AG04450 (cell line): ENCODE measurements at regions not wholly inside any gene's neighbourhood (a gene's known extent, or its start where the extent isn't known, plus 50 kb on each side); places are given as distances from the start of the nearest gene placed in this dataset.

ENCODE experiments used
- CTCF ChIA-PET: fragments of 300-600, 350-600 bp; formaldehyde crosslinking; extraction: SDS; loops from one replicate; lab custom pipeline; 2022; ENCODE audit warnings: antibody characterized with exemption, inconsistent platforms; lab: Charles Lee
- POLR2A ChIA-PET: fragments of 350-600 bp; formaldehyde crosslinking; extraction: SDS; loops from one replicate; lab custom pipeline; 2021; ENCODE audit warnings: antibody characterized with exemption, inconsistent platforms; lab: Yijun Ruan, JAX
- DNase-seq: peaks from one replicate; pipeline ENCODE4 v3.0.0-alpha.2; 2011; ENCODE audit warnings: low read depth, low spot score
- H3K27ac ChIP-seq: one replicate; pipeline ENCODE4 v1.5.1; 2012; ENCODE audit warnings: low read depth, low read length, control low read depth
- H3K27me3 ChIP-seq: one replicate; pipeline ENCODE4 v1.6.0; 2012; ENCODE audit warnings: low read length; ENCODE audit not compliant: control insufficient read depth, insufficient read depth
- H3K4me3 ChIP-seq: 2 replicates; pipeline ENCODE4 v1.5.1; 2011; ENCODE audit warnings: mild to moderate bottlenecking, low read depth, low read length, control low read depth
- H3K9me3 ChIP-seq: 2 replicates; pipeline ENCODE4 v1.5.1; 2012; ENCODE audit warnings: low read length; ENCODE audit not compliant: control insufficient read depth, insufficient read depth
- TF ChIP-seq, protein P1 (sequence below): IDR thresholded peaks from 2 replicates; pipeline ENCODE4 v1.5.1; 2011; ENCODE audit warnings: low read depth, low read length, control low read depth, inconsistent platforms

DNA sequence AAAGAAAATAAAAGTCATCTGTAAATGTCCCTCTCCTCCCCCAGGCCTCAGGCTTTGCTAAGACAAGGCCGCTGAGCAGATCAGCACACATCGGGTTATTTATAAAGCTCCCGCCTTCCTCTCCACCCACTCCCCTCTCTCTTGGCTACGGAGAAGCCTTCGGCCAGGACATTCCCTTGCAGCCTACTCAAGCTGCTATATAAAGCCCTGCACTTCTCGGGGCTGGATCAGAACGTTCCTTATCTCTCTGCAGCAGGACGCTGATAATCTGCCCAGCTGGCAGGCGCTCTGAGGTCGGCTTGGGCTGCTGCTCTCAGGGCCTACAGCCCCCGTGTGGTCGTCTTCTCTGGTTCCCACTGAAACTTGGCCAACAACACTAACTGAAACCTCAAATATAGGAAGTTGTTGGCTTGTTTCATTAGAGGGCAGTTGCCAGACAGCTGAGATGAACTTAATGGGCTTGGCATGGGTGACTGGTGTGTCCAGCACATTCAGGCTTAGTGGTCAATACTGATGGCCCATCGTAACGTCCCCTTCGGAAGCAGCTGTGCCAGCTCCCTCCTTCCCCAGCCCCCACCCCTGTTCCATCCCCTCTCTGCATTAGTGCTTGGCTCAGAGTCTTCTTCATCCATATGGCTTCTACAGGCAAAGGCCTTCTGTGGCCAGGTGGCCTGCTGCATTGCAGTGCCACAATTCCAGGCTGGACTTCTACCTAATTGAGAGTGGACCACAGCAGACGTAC, 64.6 kb downstream of the IER5 start:
- Histone ChIP-seq H3K9me3 (no peaks in the 10 kb centered on the region), H3K27ac (peak overlapping the region; percentile 62), H3K27me3 (no peaks in the 10 kb centered on the region), H3K4me3 (no peak overlapping the region; the same call in 1 of the 2 replicates)
- DNase-seq = peak; percentile 78
- TF ChIP-seq, protein P1, sequence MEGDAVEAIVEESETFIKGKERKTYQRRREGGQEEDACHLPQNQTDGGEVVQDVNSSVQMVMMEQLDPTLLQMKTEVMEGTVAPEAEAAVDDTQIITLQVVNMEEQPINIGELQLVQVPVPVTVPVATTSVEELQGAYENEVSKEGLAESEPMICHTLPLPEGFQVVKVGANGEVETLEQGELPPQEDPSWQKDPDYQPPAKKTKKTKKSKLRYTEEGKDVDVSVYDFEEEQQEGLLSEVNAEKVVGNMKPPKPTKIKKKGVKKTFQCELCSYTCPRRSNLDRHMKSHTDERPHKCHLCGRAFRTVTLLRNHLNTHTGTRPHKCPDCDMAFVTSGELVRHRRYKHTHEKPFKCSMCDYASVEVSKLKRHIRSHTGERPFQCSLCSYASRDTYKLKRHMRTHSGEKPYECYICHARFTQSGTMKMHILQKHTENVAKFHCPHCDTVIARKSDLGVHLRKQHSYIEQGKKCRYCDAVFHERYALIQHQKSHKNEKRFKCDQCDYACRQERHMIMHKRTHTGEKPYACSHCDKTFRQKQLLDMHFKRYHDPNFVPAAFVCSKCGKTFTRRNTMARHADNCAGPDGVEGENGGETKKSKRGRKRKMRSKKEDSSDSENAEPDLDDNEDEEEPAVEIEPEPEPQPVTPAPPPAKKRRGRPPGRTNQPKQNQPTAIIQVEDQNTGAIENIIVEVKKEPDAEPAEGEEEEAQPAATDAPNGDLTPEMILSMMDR = peak; percentile 53
- ChIA-PET CTCF (interaction anchor here (0.5 to 5.5 kb wide), 12 partner anchors 9 to 638 kb away, joined by 3 to 34 read pairs (median 4); no protein-coding TSS in a partner anchor), POLR2A (interaction anchor here (0.6 to 2.0 kb wide), 10 partner anchors 9 to 637 kb away, joined by 3 to 9 read pairs (median 3); partner anchors contain the start of gene KIAA1614)

DNA sequence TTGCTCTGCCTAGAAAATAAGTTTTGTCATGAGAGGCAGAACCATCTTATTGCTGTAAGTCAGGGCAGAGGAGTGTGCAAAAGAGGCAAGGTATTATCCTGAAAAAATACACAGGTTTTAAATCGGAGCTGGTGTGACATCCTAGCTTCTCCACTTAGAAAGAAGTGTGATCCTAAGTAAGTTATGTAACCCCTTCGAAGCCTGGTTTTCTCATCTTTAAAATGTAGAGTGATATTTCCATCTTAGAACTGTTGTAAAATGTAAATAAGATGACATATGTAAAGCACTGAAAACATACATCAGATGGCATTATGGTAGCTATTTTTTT, 65.1 kb downstream of the IER5 start:
- Histone ChIP-seq H3K27me3 (no peaks in the 10 kb centered on the region), H3K9me3 (no peaks in the 10 kb centered on the region), H3K4me3 (no peak overlapping the region), H3K27ac (no peak overlapping the region)
- TF ChIP-seq, protein P1 = no peak
- POLR2A ChIA-PET = interaction anchor here (0.7 to 2.0 kb wide), 6 partner anchors 9 to 241 kb away, joined by 3 to 9 read pairs (median 4); partner anchors contain the start of gene KIAA1614
- CTCF ChIA-PET = interaction anchor here (0.7 to 5.5 kb wide), 7 partner anchors 9 to 638 kb away, joined by 3 to 34 read pairs (median 4); no protein-coding TSS in a partner anchor
- no peak for DNase-seq

DNA sequence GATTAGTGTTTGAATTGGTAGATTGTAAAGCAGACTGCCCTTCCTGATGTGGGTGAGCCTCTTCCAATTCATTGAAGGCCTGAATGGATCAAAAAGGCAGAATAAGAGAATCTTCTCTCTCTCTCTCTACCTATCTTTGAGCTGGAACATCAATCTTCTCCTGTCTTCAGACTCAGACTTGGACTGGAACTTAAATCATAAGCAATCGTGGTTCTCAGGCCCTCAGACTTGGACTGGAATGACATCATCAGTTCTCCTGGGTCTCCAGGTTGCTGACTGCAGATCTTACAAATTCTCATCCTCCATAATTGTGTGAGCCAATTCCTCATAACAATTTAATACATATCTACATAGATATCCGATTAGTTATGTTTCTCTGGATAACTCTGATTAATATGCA, 66.8 kb downstream of the IER5 start:
- Histone ChIP-seq H3K27ac (no peak overlapping the region), H3K9me3 (no peaks in the 10 kb centered on the region), H3K4me3 (no peak overlapping the region), H3K27me3 (no peaks in the 10 kb centered on the region)
- ChIA-PET CTCF (interaction anchor here (1.5 to 5.5 kb wide), 2 partner anchors 13 to 274 kb away, joined by 6 to 34 read pairs; no protein-coding TSS in a partner anchor), POLR2A (no interaction called here)
- no peak for DNase-seq
- TF ChIP-seq, protein P1 = no peak

DNA sequence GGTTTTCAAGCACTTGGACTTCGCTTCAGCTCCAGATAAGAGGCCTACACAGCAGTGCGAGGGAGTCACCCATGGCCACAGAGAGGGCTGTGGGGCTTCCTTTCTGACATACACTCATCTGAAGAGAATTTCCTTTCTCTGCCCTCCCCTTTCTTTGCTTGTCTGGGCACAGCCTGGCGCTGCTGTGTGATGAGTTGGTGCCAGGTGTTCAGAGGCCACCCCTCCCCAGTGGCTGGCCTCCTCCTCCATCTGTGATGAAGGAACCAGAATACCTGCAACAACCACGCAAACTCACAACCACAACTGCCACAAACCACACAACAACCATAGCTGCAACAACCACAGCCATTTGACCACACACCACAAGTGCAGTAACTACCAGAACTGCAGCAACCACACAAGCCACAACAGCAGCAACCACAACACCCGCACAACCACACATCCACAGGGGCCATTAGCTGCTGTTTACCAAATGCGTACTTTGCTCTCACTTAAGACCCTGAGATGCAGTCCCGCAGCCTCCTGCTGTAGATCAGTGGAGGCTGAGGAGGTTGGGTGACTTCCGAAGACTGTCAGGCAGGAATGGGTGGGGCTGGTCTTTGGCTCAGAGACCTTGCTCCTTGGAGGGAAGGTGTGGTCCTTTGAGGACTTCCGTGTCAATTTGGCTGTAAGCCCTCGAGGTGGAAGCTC, 71.1 kb downstream of the IER5 start:
- CTCF ChIA-PET = interaction anchor here (1.5 to 11.3 kb wide), 2 partner anchors 18 to 278 kb away, joined by 6 to 135 read pairs; no protein-coding TSS in a partner anchor
- Histone ChIP-seq H3K27ac (no peak overlapping the region), H3K9me3 (peaks cover 13% of the 10 kb centered on the region), H3K4me3 (no peak overlapping the region), H3K27me3 (no peaks in the 10 kb centered on the region)
- POLR2A ChIA-PET = no interaction called here
- TF ChIP-seq, protein P1 = no peak
- DNase-seq = no peak
